HEK293T (cell line): ENCODE measurements at regions not wholly inside any gene's neighbourhood (a gene's known extent, or its start where the extent isn't known, plus 50 kb on each side); places are given as distances from the start of the nearest gene placed in this dataset.

ENCODE experiments used
- ARNT ChIP-seq: fragments of 450-650 bp; IDR thresholded peaks from 2 replicates; pipeline ENCODE4 v1.6.1; 2017; ENCODE audit warnings: mild to moderate bottlenecking
- BHLHE40 ChIP-seq: fragments of 450-650 bp; IDR thresholded peaks from 2 replicates; pipeline ENCODE4 v1.6.1; 2016; ENCODE audit warnings: mild to moderate bottlenecking, moderate library complexity, borderline replicate concordance
- CTBP1 ChIP-seq: fragments of 450-650 bp; IDR thresholded peaks from 2 replicates; pipeline ENCODE4 v1.6.1; 2016; ENCODE audit warnings: borderline replicate concordance
- ELF4 ChIP-seq: fragments of 450-650 bp; IDR thresholded peaks from 2 replicates; pipeline ENCODE4 v1.6.1; 2017; ENCODE audit warnings: antibody characterized with exemption
- FOXA1 ChIP-seq: fragments of 450-650 bp; IDR thresholded peaks from 2 replicates; pipeline ENCODE4 v1.6.1; 2016; ENCODE audit warnings: mild to moderate bottlenecking
- FOXK2 ChIP-seq: fragments of 450-650 bp; IDR thresholded peaks from 2 replicates; pipeline ENCODE4 v1.6.1; 2016; ENCODE audit warnings: mild to moderate bottlenecking
- FOXM1 ChIP-seq: fragments of 450-650 bp; IDR thresholded peaks from 2 replicates; pipeline ENCODE4 v1.6.1; 2017; ENCODE audit warnings: mild to moderate bottlenecking, borderline replicate concordance
- HDGF ChIP-seq: fragments of 450-650 bp; IDR thresholded peaks from 2 replicates; pipeline ENCODE4 v1.6.1; 2017; ENCODE audit warnings: antibody characterized with exemption, borderline replicate concordance
- LEF1 ChIP-seq: fragments of 450-650 bp; IDR thresholded peaks from 2 replicates; pipeline ENCODE4 v1.6.1; 2017; ENCODE audit warnings: mild to moderate bottlenecking, borderline replicate concordance
- NFRKB ChIP-seq: fragments of 450-650 bp; IDR thresholded peaks from 2 replicates; pipeline ENCODE4 v1.6.1; 2016; ENCODE audit warnings: mild to moderate bottlenecking, moderate library complexity
- SP1 ChIP-seq: fragments of 450-650 bp; IDR thresholded peaks from 2 replicates; pipeline ENCODE4 v1.6.1; 2017
- SUZ12 ChIP-seq: fragments of 450-650 bp; IDR thresholded peaks from 2 replicates; pipeline ENCODE4 v1.6.1; 2016; ENCODE audit warnings: mild to moderate bottlenecking
- TARDBP ChIP-seq: fragments of 450-650 bp; IDR thresholded peaks from 2 replicates; pipeline ENCODE4 v1.6.1; 2016
- TF ChIP-seq, protein P1 (sequence below): fragments of 450-650 bp; IDR thresholded peaks from 2 replicates; pipeline ENCODE4 v1.6.1; 2016

- TF ChIP-seq FOXM1, result no peak
- TF ChIP-seq TARDBP, result no peak
- TF ChIP-seq SP1, result no peak
- no peak for TF ChIP-seq FOXA1
- no peak for TF ChIP-seq HDGF
- no peak for TF ChIP-seq FOXK2
- no peak for TF ChIP-seq BHLHE40
- TF ChIP-seq NFRKB, result no peak
- no peak for TF ChIP-seq LEF1
- TF ChIP-seq SUZ12, result no peak
- TF ChIP-seq, protein P1, sequence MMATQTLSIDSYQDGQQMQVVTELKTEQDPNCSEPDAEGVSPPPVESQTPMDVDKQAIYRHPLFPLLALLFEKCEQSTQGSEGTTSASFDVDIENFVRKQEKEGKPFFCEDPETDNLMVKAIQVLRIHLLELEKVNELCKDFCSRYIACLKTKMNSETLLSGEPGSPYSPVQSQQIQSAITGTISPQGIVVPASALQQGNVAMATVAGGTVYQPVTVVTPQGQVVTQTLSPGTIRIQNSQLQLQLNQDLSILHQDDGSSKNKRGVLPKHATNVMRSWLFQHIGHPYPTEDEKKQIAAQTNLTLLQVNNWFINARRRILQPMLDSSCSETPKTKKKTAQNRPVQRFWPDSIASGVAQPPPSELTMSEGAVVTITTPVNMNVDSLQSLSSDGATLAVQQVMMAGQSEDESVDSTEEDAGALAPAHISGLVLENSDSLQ, result peak; percentile 83
- TF ChIP-seq CTBP1, result no peak
- TF ChIP-seq ELF4, result no peak
- no peak for TF ChIP-seq ARNT
Observed at GRCh38 chr13:34161931-34162543, 344.1 kb downstream of the RFC3 start.
